Mammary epithelial cell (primary cell): ENCODE measurements at regions not wholly inside any gene's neighbourhood (a gene's known extent, or its start where the extent isn't known, plus 50 kb on each side); places are given as distances from the start of the nearest gene placed in this dataset.

ENCODE experiments used
- CTCF ChIP-seq, 2 donors: IDR thresholded peaks in 1 of 2; conservative IDR thresholded peaks in 1 of 2; 2 replicates each; pipeline ENCODE4 v1.5.1; 2011 to 2012; ENCODE audit warnings: inconsistent platforms in 2 of 2, low read length in 2 of 2, mild to moderate bottlenecking in 2 of 2, control low read depth in 1 of 2, low read depth in 1 of 2; ENCODE audit not compliant: insufficient read depth in 1 of 2; ENCODE audit errors: extremely low read depth in 1 of 2
- EZH2 ChIP-seq: IDR thresholded peaks from 2 replicates; pipeline ENCODE4 v1.6.1; 2012; ENCODE audit warnings: low read length, inconsistent platforms, borderline replicate concordance

GRCh38 chr4:33579951-33580350 lies 2664.4 kb downstream of the ARAP2 start:
- no peak for TF ChIP-seq CTCF (conservative IDR thresholded peaks at IDR 0.05 in 1 of 2, IDR thresholded peaks at IDR 0.05 in 1 of 2; ENCODE audit: extremely low read depth in 1 of 2, insufficient read depth in 1 of 2, low read depth in 1 of 2, low read length in 2 of 2)
- TF ChIP-seq EZH2 = no peak
